HAP-1 (cell line): ENCODE measurements at regions not wholly inside any gene's neighbourhood (a gene's known extent, or its start where the extent isn't known, plus 50 kb on each side); places are given as distances from the start of the nearest gene placed in this dataset.
"Not testable (repeated sequence)": the region's sequence is repeated elsewhere in the genome, so short reads cannot be mapped to it uniquely, and the experiment has no call there.

Source experiments
- DNase-seq, 2 experiments: peaks; one replicate each; pipeline ENCODE4 v3.0.0-alpha.2; 2016 to 2020; ENCODE audit warnings: low spot score in 2 of 2
- H3K27me3 ChIP-seq: fragments of 250-450 bp; sonication (Bioruptor Pico); 2 replicates; pipeline ENCODE4 v1.5.1; 2020; ENCODE audit warnings: low read depth, mild to moderate bottlenecking, moderate library complexity
- H3K36me3 ChIP-seq: fragments of 250-450 bp; sonication (Bioruptor Pico); replicated peaks from 2 replicates; pipeline ENCODE4 v1.5.1; 2020; ENCODE audit warnings: mild to moderate bottlenecking
- H3K4me1 ChIP-seq: fragments of 250-450 bp; sonication (Bioruptor Pico); 2 replicates; pipeline ENCODE4 v1.5.1; 2020; ENCODE audit warnings: mild to moderate bottlenecking
- H3K4me3 ChIP-seq: fragments of 250-450 bp; sonication (Bioruptor Pico); 2 replicates; pipeline ENCODE4 v1.5.1; 2020; ENCODE audit warnings: mild to moderate bottlenecking, moderate library complexity
- H3K9me3 ChIP-seq: fragments of 250-450 bp; sonication (Bioruptor Pico); 2 replicates; pipeline ENCODE4 v1.5.1; 2020; ENCODE audit warnings: mild to moderate bottlenecking, moderate library complexity
- in situ Hi-C: fragments of 300-500 bp; cut with MboI; formaldehyde crosslinking; loops from 3 replicates; pipeline ENCODE4 v1.14.3; 2020; ENCODE audit warnings: low sequenced_read_pairs, inconsistent platforms, mixed read lengths

- H3K4me3 ChIP-seq, H3K9me3 ChIP-seq, H3K27me3 ChIP-seq, H3K4me1 ChIP-seq, in situ Hi-C loops, H3K36me3 ChIP-seq: not testable (repeated sequence)
- DNase-seq, result peak in 1 of 2 experiments; percentile 17
These were observed 159.4 kb upstream of the FRG2B start for GRCh38 chr10:133785846-133786602.

GRCh38 chr10:133785178-133785577, 158.6 kb upstream of the FRG2B start:
- H3K4me3 ChIP-seq, H3K9me3 ChIP-seq, DNase-seq, H3K27me3 ChIP-seq, H3K36me3 ChIP-seq, H3K4me1 ChIP-seq, in situ Hi-C loops: not testable (repeated sequence)

GRCh38 chr10:133765308-133765707, 138.7 kb upstream of the FRG2B start:
- H3K4me3 ChIP-seq, H3K36me3 ChIP-seq, H3K9me3 ChIP-seq, H3K27me3 ChIP-seq, H3K4me1 ChIP-seq, DNase-seq, in situ Hi-C loops: not testable (repeated sequence)

DNA sequence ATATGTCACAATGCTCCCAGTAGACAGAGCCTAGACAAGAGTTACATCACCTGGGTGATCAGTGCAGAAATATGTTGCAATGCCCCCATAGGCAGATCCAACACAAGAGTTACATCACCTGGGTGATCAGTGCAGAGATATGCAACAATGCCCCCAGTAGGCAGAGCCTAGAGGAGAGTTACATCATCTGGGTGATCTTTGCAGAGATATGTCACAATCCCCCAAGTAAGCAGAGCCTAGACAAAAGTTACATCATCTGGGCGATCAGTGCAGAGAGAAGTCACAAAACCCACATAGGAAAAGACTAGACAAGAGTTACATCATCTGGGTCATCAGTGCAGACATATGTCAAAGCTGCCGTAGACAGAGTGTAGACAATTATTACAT, 138.2 kb upstream of the FRG2B start:
- H3K9me3 ChIP-seq, H3K27me3 ChIP-seq, H3K36me3 ChIP-seq, H3K4me3 ChIP-seq, DNase-seq, in situ Hi-C loops, H3K4me1 ChIP-seq: not testable (repeated sequence)

DNA sequence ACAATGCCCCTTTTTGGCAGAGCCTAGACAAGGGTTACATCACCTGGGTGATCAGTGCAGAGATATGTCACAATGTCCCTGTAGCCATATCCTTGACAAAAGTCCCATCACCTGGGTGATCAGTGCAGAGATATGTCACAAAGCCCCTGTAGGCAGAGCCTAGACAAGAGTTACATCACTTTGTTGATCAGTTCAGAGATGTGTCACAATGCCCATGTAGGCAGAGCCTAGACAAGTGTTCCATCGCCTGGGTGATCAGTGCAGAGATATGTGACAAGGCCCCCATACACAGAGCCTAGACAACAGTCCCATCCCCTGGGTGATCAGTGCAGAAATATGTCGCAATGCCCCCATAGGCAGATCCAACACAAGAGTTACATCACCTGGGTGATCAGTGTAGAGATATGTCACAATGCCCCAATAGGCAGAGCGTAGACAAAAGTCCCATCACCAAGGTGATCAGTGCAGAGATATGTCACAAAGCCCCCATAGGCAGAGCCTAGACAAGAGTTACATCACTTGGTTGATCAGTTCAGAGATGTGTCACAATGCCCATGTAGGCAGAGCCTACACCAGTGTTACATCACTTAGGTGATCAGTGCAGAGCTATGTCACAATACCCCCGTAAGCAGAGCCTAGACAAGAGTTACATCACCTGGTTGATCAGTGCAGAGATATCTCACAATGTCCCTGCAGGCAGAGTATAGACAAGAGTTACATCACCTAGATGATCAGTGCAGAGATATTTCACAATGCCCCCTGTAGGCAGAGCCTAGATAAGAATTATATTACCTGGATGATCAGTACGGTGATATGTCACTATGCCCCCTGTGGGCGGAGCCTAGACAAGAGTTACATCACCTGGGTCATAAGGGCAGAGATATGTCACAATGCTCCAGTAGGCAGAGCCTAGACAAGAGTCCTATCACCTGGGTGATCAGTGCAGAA, 137.6 kb upstream of the FRG2B start:
- H3K9me3 ChIP-seq, H3K27me3 ChIP-seq, DNase-seq, H3K4me1 ChIP-seq, H3K4me3 ChIP-seq, in situ Hi-C loops, H3K36me3 ChIP-seq: not testable (repeated sequence)

DNA sequence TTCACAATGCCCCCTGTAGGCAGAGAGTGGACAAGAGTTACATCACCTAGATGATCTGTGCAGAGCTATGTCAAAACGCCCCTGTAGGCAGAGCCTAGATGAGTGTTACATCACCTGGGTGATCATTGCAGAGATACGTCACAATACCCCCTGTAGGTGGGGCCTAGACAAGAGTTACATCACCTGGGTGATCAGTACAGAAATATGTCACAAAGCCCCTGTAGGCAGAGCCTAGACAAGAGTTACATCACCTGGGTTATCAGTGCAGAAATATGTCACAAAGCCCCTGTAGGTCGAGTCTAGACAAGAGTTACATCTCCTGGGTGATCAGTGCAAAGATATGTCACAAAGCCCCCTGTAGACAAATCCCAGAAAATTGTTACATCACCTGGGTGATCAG, 136.6 kb upstream of the FRG2B start:
- H3K27me3 ChIP-seq, DNase-seq, H3K36me3 ChIP-seq, H3K9me3 ChIP-seq, in situ Hi-C loops, H3K4me1 ChIP-seq, H3K4me3 ChIP-seq: not testable (repeated sequence)

DNA sequence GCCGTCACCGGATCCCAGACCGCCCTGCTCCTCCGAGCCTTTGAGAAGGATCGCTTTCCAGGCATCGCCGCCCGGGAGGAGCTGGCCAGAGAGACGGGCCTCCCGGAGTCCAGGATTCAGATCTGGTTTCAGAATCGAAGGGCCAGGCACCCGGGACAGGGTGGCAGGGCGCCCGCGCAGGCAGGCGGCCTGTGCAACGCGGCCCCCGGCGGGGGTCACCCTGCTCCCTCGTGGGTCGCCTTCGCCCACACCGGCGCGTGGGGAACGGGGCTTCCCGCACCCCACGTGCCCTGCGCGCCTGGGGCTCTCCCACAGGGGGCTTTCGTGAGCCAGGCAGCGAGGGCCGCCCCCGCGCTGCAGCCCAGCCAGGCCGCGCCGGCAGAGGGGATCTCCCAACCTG, 127.0 kb upstream of the FRG2B start:
- H3K4me3 ChIP-seq, result not testable (repeated sequence)

More for the DNA sequence above, 127.0 kb upstream of the FRG2B start:
- H3K4me1 ChIP-seq, H3K36me3 ChIP-seq, H3K9me3 ChIP-seq, DNase-seq, H3K27me3 ChIP-seq, in situ Hi-C loops: not testable (repeated sequence)
